Gastroesophageal sphincter (tissue), 4 donors: ENCODE measurements at regions not wholly inside any gene's neighbourhood (a gene's known extent, or its start where the extent isn't known, plus 50 kb on each side); places are given as distances from the start of the nearest gene placed in this dataset.

Experiments
- ATAC-seq: fragments of 150-250 bp; one replicate; pipeline ENCODE4 v1.9.1; 2016; ENCODE audit warnings: mild to moderate bottlenecking, moderate library complexity
- H3K27ac ChIP-seq, 4 donors: fragments of 200-600 bp; sonication (generic) in 3 of 4; 1 replicate in 3 of 4; 2 replicates in 1 of 4; pipeline ENCODE4 v1.5.1; 2016 to 2019
- H3K27me3 ChIP-seq: fragments of 200-600 bp; sonication (generic); one replicate; pipeline ENCODE4 v1.5.1; 2019
- H3K36me3 ChIP-seq, 2 donors: fragments of 200-600 bp; sonication (generic); one replicate each; pipeline ENCODE4 v1.5.1; 2019; ENCODE audit warnings: control low read depth in 1 of 2
- H3K4me1 ChIP-seq, 3 donors: fragments of 200-600 bp; sonication (generic); 1 replicate in 2 of 3; 2 replicates in 1 of 3; pipeline ENCODE4 v1.5.1; 2016 to 2019; ENCODE audit warnings: control low read depth in 2 of 3
- H3K4me3 ChIP-seq, 2 donors: fragments of 200-600 bp; sonication (generic); one replicate each; pipeline ENCODE4 v1.5.1; 2019; ENCODE audit warnings: mild to moderate bottlenecking in 1 of 2, moderate library complexity in 1 of 2
- H3K9me3 ChIP-seq, 3 donors: fragments of 200-600 bp; sonication (generic); one replicate each; pipeline ENCODE4 v1.5.1; 2017 to 2019; ENCODE audit warnings: control low read depth in 2 of 3
- CTCF ChIP-seq, 4 experiments: fragments of 200-600 bp in 2 of 4; fragments of 450-650 bp in 2 of 4; sonication (generic) in 1 of 4; IDR thresholded peaks; one replicate each; pipeline ENCODE4 v1.5.1; 2017 to 2019; ENCODE audit warnings: antibody characterized with exemption in 4 of 4, mild to moderate bottlenecking in 2 of 4, moderate library complexity in 2 of 4
- EP300 ChIP-seq: sonication (generic); formaldehyde crosslinking; IDR thresholded peaks from one replicate; pipeline ENCODE4 v1.6.1; 2017; ENCODE audit warnings: antibody characterized with exemption, mild to moderate bottlenecking
- POLR2A ChIP-seq, 2 donors: fragments of 450-650 bp; IDR thresholded peaks; one replicate each; pipeline ENCODE4 v1.6.1; 2017; ENCODE audit warnings: antibody characterized with exemption in 2 of 2, mild to moderate bottlenecking in 2 of 2, moderate library complexity in 1 of 2
- POLR2AphosphoS5 ChIP-seq: sonication (generic); formaldehyde crosslinking; IDR thresholded peaks from one replicate; pipeline ENCODE4 v1.6.1; 2017; ENCODE audit warnings: antibody characterized with exemption
- WGBS, 2 donors: methylation state at CpG; one replicate each; pipeline ENCODE4 v1.1.5; 2018; ENCODE audit warnings: low coverage in 1 of 2; 5-methylcytosine and 5-hydroxymethylcytosine counted together

GRCh38 chr20:48257833-48258232 lies 472.6 kb upstream of the SULF2 start:
- Histone ChIP-seq H3K36me3 (no peaks in the 10 kb centered on the region), H3K4me1 (no peaks in the 10 kb centered on the region), H3K27me3 (no peaks in the 10 kb centered on the region), H3K9me3 (peaks cover 0 to 6% (median 0%) of the 10 kb centered on the region in 3 donors), H3K27ac (no peak overlapping the region), H3K4me3 (no peak overlapping the region)
- ATAC-seq: no peak
- WGBS, 2 donors: 87 to 96% methylated on average over 2 of the region's 2 CpGs
- TF ChIP-seq EP300 (no peak), POLR2A (IDR thresholded peaks at IDR 0.05) (no peak), CTCF (IDR thresholded peaks at IDR 0.05) (no peak), POLR2AphosphoS5 (no peak)

- Histone ChIP-seq H3K9me3 (no peaks in the 10 kb centered on the region), H3K4me1 (peaks cover 0 to 15% (median 0%) of the 10 kb centered on the region in 3 donors), H3K27ac (no peak overlapping the region), H3K4me3 (no peak overlapping the region), H3K27me3 (no peaks in the 10 kb centered on the region), H3K36me3 (no peaks in the 10 kb centered on the region)
- 67 to 73% methylated on average over 2 to 3 of the region's 8 CpGs for WGBS, 2 donors
- no peak for TF ChIP-seq EP300
- no peak for TF ChIP-seq POLR2AphosphoS5
- TF ChIP-seq POLR2A (IDR thresholded peaks at IDR 0.05): no peak
- TF ChIP-seq CTCF (IDR thresholded peaks at IDR 0.05): no peak
- no peak for ATAC-seq
Observed at GRCh38 chr20:48247961-48248360, 462.7 kb upstream of the SULF2 start.

- peaks cover 0 to 15% (median 0%) of the 10 kb centered on the region in 3 donors for H3K4me1 ChIP-seq
- no peaks in the 10 kb centered on the region for H3K9me3 ChIP-seq
- H3K27me3 ChIP-seq: no peaks in the 10 kb centered on the region
- TF ChIP-seq POLR2AphosphoS5 (no peak), CTCF (IDR thresholded peaks at IDR 0.05) (no peak), EP300 (no peak), POLR2A (IDR thresholded peaks at IDR 0.05) (no peak)
- H3K36me3 ChIP-seq: no peaks in the 10 kb centered on the region
- H3K27ac ChIP-seq: no peak overlapping the region
- no peak overlapping the region for H3K4me3 ChIP-seq
- ATAC-seq: no peak
- 37 to 67% methylated on average over 6 to 7 of the region's 9 CpGs for WGBS, 2 donors
Observed at GRCh38 chr20:48246061-48246790, 460.9 kb upstream of the SULF2 start.

GRCh38 chr20:48242623-48243022 lies 457.3 kb upstream of the SULF2 start:
- no peak overlapping the region for H3K27ac ChIP-seq
- TF ChIP-seq EP300: no peak
- TF ChIP-seq POLR2A (IDR thresholded peaks at IDR 0.05): no peak
- no peak for TF ChIP-seq CTCF (IDR thresholded peaks at IDR 0.05)
- no peak for TF ChIP-seq POLR2AphosphoS5
- no peak for ATAC-seq
- WGBS, 2 donors: 90 to 100% methylated on average over 3 to 7 of the region's 8 CpGs
- no peaks in the 10 kb centered on the region for H3K36me3 ChIP-seq
- no peaks in the 10 kb centered on the region for H3K9me3 ChIP-seq
- H3K27me3 ChIP-seq: no peaks in the 10 kb centered on the region
- peaks cover 0 to 25% (median 0%) of the 10 kb centered on the region in 3 donors for H3K4me1 ChIP-seq
- H3K4me3 ChIP-seq: no peak overlapping the region

GRCh38 chr20:48241482-48241881 lies 456.2 kb upstream of the SULF2 start:
- no peak overlapping the region for H3K4me3 ChIP-seq
- no peaks in the 10 kb centered on the region for H3K27me3 ChIP-seq
- no peaks in the 10 kb centered on the region for H3K36me3 ChIP-seq
- H3K4me1 ChIP-seq: peaks cover 0 to 22% (median 0%) of the 10 kb centered on the region in 3 donors
- no peak for ATAC-seq
- no peaks in the 10 kb centered on the region for H3K9me3 ChIP-seq
- H3K27ac ChIP-seq: no peak overlapping the region
- TF ChIP-seq CTCF (IDR thresholded peaks at IDR 0.05) (no peak), EP300 (no peak), POLR2A (IDR thresholded peaks at IDR 0.05) (no peak), POLR2AphosphoS5 (no peak)
- WGBS, 2 donors: 40 to 78% methylated on average over 1 of the region's 5 CpGs
